ENCODE measurements at regions not wholly inside any gene's neighbourhood (a gene's known extent, or its start where the extent isn't known, plus 50 kb on each side); places are given as distances from the start of the nearest gene placed in this dataset.

DNA sequence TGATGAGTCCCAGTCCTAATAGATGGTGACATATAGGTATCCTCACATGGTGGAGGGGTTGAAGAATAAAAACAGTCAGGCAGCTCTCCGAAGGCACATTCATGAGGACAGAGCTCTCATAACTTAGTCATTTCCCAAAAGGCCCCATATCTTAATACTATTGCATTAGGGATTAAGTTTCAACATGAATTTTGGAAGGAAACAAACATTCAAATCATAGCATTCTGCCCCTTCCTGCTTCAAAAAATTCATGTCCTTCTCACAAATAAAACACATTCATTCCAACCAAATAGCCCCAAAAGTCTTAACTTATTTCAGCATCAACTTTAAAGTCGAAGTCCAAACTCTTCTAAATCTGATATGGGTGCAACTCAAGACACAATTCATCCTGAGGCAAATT, 277.2 kb upstream of the NR4A3 start:
- DNase-seq (ENCODE audit: low read depth): no peak

DNA sequence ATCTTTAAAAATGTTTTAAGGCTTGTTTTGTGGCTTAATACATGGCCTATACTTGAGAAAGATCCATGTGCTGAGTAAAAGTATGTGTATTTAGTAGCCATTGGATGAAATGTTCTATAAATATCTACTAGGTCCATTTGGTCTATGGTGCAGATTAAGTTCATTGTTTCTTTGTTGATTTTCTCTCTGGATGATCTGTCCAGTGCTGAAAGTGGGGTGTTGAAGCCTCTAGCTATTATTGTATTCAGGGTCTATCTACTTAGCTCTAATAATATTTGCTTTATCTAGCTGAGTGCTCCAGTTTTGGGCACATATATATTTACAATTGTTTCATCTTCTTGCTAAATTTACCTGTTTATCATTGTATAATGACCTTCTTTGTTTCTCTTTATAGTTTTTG, 272.2 kb upstream of the NR4A3 start:
- no peak for DNase-seq (ENCODE audit: low read depth)

DNA sequence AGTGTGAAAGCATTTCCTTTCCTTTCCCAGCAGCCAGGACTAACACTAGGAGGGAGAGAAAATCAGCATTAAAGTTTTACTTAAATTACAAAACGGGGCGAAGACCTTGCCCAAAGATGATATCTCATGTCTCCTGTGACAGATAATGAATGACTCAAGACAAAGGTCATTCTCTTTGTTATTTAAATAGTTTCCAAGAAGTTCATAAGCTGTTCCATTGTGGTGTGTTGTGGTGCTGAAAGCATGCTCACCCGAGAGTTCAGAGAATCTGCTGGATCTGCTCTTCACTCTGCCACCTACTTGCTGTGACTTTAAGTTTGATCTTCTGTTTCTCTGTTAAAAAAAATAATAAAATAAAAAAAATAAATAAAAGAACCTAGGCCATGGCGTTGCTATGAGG, 265.9 kb upstream of the NR4A3 start:
- DNase-seq (ENCODE audit: low read depth): no peak

DNA sequence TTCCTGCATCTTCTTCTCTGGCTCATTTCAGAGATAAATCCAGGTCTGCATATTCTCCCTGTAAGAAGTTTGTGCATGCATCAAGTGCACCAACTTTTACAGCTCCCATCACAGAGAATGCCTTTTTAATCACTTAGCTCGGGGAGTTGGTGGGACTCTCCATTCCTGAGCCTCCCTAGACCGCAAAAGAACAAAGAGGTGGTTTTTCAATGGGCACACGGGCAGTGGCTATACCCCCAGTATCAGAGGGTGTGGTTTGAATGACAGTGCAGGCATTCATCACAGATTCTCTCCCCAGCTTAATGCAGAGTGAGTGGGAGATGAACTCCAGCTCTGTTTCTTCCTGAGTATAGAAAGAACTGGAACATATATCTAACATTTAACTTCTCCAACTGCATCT, 264.7 kb upstream of the NR4A3 start:
- no peak for DNase-seq (ENCODE audit: low read depth)

DNA sequence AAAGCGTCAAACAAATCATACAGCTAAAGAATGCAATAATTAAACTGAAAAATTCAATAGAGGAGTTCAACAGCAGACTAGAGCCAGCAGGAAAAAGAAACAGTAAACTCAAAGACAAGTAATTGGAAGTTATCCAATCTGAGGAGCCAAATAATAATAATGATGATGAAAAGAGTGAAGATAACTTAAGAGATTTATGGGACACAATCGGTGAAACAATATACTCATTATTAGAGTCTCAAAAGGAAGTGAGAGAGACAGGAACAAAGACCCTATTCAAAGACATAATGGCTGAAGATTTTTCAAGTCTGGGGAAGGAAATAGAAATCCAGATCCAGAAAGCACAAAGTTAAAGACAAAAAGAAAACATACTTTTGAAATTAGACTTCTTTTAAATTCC, 263.9 kb upstream of the NR4A3 start:
- DNase-seq (ENCODE audit: low read depth): no peak

DNA sequence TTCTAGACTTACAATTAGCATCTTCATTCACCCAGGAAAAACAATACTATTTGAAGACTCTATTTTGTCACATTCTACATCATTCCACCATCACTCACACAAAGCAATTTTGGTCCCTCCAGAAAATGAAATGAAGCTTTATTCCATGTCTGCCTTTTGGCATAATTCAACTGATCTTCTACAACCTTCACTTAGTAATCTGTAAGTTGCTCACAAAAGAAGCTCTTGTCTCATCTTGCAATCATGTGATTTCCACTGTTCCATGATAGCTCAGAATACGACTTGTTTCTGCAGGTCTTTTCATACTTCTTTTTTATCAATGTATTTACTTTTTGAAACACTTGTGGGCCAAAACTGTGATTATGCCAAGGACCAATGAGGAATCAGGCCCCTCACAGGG, 261.9 kb upstream of the NR4A3 start:
- no peak for DNase-seq (ENCODE audit: low read depth)

DNA sequence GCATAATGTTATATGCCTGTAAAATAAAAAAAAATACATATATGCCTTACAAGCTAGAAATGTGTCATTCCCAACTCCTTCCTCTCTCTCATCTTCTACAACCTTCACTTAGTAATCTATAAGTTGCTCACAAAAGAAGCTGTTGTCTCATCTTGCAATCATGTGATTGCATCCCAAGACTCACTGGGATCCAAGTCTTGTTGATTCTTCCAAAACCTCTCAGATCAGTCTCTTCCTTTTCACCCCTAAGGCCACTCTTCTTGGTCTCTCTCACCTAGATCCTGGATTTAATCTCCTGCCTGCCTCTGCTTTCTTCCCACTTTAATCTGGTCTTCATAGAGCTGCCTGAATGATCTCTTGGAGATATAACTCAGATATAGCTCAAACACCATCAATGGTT, 261.1 kb upstream of the NR4A3 start:
- DNase-seq (ENCODE audit: low read depth): no peak

DNA sequence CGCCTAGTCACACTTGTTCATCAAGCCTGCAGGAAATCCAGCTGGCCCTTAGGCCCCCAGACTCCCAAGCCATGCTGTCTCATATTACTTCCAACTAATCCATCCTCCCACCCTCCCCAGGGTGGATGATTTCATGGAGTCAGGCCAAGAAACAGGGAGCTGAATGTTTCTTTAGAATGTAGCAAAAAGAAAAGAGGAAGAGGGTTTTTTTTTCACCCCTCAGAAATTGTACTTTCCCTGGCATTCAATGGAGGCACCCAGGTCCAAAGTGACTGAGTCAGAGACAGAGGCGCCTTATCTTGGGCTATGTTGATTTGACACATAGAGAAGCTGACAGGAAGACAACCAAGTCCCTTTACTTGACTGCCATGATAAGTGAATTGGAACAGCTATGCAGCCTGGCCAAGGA, 260.2 kb upstream of the NR4A3 start:
- DNase-seq (ENCODE audit: low read depth): no peak

DNA sequence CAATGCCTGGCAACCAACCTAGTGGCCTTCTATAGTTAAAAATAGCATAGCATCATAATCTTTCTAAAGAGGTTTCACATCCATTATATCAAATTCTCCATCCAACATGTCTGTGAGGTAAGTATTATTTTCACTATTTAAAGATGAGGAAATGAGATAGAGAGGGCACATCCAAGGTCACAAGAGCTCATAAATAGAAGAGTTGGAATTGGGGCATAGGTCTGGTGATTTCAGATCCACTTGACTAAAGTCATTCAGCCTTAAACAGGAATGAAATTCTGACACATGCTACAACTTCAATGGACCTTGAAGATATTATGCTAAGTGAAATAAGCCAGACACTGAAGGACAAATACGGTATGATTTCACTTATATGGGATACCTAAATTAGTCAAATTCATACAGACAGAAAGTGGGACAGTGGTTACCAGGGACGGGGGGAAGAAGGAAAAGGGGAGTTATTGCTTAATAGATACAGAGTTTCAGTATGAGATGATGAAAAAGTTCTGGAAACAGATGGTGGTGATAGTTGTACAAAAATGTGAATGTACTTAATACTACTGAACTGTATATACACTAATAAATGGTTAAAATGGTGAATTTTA, 259.6 kb upstream of the NR4A3 start:
- DNase-seq (ENCODE audit: low read depth): no peak

DNA sequence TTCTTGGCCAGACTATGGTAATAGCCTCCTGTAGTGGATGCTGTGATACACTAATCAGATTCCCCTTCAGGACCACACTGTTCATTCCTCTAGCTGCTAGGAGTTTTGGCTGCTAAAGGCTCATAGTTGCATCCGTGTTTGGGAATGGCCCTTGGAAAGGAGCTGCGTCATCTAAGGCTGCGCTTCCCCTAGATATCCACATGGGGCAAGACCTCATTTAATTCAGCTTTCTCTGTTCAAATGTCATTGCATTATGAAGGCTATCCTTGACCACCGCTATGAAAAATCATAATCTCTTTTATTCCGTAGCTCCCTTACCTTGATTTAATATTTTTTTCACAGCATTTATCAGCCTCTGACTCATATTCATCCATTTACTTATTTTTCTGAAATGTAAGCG, 258.3 kb upstream of the NR4A3 start:
- DNase-seq (ENCODE audit: low read depth): no peak

DNA sequence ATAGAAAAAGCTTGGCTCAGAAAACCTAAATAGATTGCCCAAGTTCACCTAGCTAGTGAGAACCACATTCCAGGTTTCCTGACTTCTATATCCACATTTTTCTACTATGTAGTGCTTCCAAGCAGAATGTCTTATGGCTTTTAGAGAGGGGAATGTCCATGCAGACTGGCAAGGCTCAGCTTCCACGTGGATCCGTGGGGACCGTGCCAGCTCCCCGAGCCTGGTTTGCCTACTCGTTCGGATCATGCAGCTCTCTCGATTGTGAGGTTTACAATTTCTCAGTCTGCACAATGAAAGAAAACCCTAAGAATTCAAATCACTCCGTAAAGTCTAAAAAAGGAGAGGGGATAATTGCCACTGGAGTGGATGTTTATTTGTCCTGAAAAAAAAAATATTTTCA, 256.5 kb upstream of the NR4A3 start:
- DNase-seq (ENCODE audit: low read depth): no peak

DNA sequence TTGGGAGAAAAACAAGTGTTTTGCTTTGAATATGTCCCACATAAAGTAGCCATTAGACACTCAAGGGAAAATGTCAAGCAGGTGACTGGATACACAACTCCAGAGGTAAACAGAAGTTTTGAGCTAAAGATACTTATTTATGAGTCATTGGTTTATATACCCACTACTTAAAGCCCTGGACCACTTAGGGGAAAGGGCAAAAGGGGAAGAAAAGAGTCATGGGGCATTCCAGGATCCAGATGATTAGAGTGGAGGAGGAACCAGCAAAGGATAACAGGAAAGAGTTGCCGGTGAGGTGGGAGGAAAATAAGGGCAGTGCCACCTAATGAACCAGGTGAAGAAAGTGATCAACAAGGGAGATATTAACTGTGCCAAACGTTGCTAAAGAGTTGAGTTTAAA, 254.2 kb upstream of the NR4A3 start:
- DNase-seq (ENCODE audit: low read depth): no peak

DNA sequence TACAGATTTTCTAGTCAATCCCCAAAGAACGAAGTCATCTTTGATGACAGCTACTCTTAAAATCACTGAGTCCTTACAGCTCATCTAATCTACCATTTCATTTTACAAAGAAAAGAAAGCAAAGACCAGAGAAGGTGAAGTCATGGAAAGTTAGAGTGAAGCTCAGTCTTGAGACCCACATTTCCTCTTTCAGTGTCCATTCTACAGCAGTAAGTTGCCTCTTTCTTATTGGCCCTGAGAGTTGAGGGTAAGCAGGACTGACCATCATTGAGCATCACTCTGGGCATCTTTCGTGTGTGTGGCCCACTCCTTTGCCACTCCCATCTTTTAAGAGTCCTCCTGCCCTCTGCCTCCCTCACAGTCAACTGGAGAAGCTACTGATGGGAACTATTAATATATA, 251.8 kb upstream of the NR4A3 start:
- no peak for DNase-seq (ENCODE audit: low read depth)

DNA sequence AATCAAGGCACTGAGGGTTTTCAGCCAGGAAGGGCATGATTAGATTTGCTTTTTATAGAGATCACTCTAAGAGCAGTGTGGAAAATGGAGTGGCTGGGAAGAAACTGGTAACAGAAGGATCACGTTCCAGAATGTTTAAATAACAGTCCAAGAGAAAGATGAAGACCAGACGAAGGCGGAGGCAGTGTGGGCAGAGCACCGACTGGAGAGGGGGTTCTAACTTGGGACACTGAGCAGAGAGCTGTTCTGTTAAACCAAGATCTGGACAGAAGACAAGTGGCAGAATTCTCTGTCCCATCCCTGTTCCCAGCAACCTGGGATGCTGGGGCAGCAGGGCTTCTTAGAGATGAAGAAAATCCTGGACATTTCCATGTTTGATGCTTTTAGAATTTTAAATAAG, 249.1 kb upstream of the NR4A3 start:
- no peak for DNase-seq (ENCODE audit: low read depth)

DNA sequence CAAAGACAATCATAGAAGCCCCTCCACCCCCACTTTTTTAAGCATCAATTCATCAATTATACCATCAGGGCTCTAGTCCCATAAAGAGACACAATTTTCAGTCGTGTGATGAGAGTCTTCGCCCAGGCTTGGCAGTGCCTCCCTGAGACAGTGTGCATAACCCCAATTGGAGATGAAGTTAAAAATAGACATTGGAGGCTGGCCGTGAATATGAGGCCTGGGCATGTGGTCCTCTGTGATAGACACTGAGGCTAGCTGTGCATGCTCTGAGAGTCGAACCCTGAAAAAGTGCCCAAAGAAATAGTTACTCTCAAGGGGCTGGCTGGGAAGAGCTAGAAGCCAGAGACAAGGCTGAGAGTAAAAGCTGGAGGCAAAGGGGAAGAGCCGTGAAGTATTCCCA, 248.6 kb upstream of the NR4A3 start:
- DNase-seq (ENCODE audit: low read depth): no peak

DNA sequence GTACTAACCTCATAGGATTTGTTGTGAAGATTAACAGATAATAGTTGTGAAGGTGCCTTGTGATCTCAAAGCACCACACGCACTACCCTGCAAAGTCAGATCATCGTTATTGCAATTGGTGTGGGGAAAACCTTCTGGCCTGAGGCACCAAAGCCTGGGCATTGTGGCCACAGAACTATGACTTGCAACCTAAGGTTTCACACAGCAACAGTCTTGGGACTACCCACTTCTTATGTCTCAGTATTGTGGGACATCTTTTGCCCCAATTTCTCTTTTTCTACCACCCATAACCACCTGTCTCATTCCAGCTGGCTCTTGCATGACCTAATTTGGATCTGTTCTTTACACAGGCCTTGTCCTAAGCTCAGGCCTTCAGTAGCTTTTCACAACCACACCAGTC, 247.8 kb upstream of the NR4A3 start:
- no peak for DNase-seq (ENCODE audit: low read depth)

DNA sequence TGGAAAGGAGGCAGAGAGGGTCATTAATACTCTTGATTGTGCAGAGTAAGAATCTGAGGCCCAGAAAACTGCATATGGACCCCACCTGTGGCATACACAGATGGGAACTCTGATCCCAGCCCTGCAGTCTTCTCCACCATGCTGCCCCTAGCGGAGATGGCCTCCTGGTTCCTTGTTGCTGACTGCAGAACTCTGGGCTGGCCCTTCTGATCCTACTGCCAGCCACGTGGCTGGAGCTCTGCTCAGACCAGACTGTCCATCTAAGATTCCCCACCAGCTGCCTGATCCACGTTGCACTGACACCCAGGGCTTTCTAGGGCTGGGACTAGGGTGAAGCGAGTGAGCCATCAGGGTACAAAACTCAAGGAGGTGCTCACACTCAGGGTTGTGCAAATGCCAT, 245.7 kb upstream of the NR4A3 start:
- no peak for DNase-seq (ENCODE audit: low read depth)

DNA sequence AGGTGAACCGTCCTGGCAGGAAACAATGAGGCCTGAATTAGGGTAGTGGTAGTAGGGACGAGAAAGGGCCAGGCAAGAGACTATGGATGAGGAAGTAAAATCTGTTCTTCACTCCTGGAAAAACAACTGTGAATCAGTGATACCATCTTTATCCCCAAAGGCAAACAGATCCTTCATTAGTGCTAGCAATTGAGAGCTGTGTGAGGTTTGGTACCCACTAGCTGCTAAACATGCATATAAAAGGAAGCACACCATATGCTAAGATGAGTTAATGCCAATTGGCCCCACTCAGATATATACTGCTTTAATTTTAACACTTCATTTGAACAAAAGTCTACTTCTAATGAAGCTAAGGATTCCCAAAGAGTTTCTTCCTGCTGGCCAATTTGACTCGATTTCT, 244.8 kb upstream of the NR4A3 start:
- DNase-seq (ENCODE audit: low read depth): no peak

DNA sequence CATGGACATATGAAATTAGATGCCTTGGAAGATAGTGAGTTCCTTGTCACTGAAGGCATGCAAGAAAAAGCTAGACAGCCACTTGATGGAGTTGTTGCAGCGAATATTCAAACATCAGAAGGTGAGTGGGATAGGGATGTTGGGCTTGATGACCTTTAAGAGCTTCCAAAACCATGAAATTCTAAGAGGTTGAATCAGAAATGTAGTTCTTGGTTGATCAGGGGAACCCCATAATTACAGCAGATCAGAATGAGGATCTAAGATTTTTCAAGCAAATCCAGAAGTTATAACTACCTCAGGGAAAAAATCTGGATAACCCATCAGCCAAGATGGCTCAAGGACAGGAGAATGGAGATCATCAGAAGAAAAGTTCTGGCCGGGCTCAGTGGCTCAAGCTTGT, 244.3 kb upstream of the NR4A3 start:
- no peak for DNase-seq (ENCODE audit: low read depth)

DNA sequence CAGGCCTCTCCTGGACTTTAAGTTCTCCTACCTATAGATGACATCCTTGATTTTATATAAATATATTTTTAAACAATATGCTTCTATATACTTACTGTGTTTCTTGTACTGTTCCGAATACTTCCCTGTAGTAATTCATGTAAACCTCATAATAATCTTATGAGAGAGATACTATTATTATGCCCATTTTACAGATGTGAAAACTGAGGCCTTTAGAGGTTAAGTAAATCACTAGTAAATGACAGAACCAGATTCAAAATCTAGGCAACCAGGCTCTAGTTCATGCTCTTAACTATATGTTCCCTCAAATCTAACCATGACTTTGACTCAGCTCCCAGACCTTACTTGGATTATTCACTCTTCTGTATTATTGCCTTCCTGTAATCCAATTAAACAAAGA, 243.0 kb upstream of the NR4A3 start:
- DNase-seq (ENCODE audit: low read depth): no peak

DNA sequence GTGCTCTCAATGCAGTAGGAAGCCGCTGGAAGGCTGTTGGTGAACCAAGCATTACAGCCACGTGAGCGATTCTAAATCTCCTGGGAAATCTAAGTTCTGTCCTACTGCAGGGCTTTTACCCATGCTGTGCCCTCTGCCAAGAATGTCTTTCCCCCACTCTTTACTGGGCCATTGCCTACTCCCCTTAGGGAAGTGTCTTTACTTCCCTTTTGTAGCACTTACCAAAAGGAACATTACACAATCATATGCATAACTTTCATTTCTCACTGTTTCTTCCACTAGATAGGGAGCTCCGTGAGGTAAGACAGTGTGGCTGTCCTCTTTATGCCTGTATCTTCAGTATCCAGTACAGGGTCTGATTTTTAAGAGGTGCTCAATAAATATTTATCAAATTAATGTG, 241.7 kb upstream of the NR4A3 start:
- no peak for DNase-seq (ENCODE audit: low read depth)

DNA sequence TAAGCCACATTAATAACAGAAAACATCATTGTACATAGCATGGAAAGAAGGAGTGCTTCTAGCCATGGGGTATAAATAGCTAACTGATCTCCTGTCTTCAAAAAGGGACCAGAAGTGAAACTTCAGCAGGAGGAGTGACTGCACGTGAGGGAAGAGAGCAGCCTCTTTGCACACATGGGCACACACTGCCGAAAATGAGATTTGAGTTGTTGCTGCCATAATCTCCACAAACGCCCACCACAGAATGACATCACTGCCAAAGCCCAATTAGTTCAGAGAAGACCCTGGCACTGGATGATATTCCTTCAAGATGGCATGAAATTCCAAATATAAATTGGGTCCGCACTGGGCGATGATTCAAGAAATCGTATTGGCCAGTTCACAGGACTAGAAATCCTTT, 238.9 kb upstream of the NR4A3 start:
- no peak for DNase-seq (ENCODE audit: low read depth)

DNA sequence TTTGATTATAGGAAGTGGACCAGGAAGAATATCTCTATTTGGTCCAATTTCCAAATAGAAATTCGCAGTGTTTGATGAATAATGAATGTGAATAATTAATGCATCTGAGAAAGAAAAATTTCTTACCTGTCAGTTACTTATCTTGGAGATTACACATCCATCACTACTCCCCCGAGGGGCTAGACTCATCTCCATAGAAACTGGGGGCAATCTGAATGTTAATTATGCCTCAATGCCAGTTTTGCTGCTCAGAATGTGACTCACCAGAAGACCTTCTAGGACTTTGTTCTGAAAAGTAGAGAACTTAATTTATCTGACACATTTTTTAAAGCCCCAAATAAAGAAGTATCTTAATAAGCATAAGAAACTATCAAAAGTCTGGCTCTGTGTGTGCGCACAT, 233.4 kb upstream of the NR4A3 start:
- no peak for DNase-seq (ENCODE audit: low read depth)

DNA sequence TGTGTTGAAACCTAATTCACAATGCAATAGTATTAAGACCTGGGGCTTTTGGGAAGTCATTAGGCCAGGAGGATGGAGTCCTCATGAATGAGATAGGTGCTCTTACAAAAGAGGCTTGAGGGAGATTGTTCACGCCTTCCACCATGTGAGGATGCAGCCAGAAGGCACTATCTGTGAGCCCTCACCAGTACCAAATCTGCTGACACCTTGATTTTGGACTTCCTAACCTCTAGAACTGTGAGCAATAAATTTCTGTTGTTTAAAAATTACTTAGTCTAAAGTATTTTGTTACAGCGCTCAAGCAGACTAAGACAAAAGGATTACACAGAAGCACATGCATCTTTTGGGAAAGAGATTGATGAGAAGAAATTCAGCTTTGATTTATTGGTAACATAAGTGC, 232.9 kb upstream of the NR4A3 start:
- no peak for DNase-seq (ENCODE audit: low read depth)

DNA sequence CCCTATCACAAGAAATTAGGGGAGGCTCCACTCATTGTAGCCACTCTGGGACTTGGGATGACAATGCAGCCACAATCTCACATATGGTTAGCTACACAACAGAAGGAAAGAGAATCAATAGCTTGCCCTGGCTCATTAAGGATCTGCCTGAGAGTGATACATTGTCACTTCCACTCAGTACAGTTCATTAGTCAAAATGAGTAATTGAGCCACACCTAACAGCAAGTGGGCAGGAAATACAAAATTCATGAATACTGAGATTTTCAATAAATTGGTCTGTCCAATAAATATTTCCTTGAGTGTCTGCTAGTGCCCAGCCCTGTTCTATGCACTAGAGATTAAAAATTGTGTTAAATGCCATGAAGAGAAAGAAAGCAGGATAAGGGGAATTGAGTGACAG, 231.3 kb upstream of the NR4A3 start:
- no peak for DNase-seq (ENCODE audit: low read depth)
